Heart left ventricle (tissue), 13 donors: ENCODE measurements at regions not wholly inside any gene's neighbourhood (a gene's known extent, or its start where the extent isn't known, plus 50 kb on each side); places are given as distances from the start of the nearest gene placed in this dataset.

ENCODE experiments used
- CTCF ChIP-seq, 12 donors: fragments of 200-600 bp; sonication (generic) in 4 of 12; IDR thresholded peaks; one replicate each; pipeline versions ENCODE4 v1.5.0 to v1.8.0; 2018 to 2022; ENCODE audit warnings: antibody characterized with exemption in 12 of 12, mild to moderate bottlenecking in 5 of 12
- POLR2A ChIP-seq, 2 donors: fragments of 450-650 bp; IDR thresholded peaks; one replicate each; pipeline ENCODE4 v1.6.1; 2017; ENCODE audit warnings: antibody characterized with exemption in 2 of 2, mild to moderate bottlenecking in 2 of 2, moderate library complexity in 2 of 2
- donor health status: ischemic (EF 13 %, LVEDD 7.1; RV severe dilation, severe dysfunction).
- donor health status: DM: no; HTN: yes; CAD: no.
- donor health status: DM: no; HTN: no; CAD: no.
- donor health status: ischemic (EF 25% LVEDD 6.9; RV normal size, moderate dysfunction).
- donor health status: ischemic (EF 25% LVEDD 5.7; RV mildly dilated, moderate dysfunction).
- donor health status: ischemic (EF 35%, LVEDD 5.7; RV mildly dilated, moderate dysfunction).
- donor health status: nonischemic (EF 11% LVEDD 7.7; RV severe dilation, severe dysfunction).
- donor health status: DM: yes; HTN: yes; CAD: no.
- donor health status: PGD.
- donor health status: ischemic (EF 29% LVEDD 5.4; RV normal size, mild dysfunction).
- donor health status: nonischemic (EF 23%, LVEDD 6.1; RV moderate dilation, normal function).

DNA sequence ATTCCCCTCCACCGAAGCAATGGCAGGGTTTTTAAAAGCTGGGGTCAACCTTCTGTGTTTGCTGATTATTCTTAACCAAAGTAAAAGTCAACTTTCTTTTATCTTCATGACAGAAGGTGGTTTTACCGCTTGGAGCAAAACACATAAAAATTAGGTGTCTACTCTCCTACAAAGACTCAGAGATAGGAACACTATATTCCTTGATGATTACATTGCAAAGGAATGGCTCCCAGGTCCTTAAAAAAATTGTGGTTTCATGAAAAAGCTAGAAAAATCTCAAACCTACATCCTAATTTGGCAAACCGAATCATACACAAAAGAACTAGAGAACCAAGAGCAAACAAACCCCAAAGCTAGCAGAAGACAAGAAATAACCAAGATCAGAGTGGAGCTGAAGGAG lies 760.4 kb upstream of the PCDH20 start:
- TF ChIP-seq CTCF (IDR thresholded peaks at IDR 0.05) (no peak), POLR2A (IDR thresholded peaks at IDR 0.05) (no peak)
